ENCODE measurements at regions not wholly inside any gene's neighbourhood (a gene's known extent, or its start where the extent isn't known, plus 50 kb on each side); places are given as distances from the start of the nearest gene placed in this dataset.

DNA sequence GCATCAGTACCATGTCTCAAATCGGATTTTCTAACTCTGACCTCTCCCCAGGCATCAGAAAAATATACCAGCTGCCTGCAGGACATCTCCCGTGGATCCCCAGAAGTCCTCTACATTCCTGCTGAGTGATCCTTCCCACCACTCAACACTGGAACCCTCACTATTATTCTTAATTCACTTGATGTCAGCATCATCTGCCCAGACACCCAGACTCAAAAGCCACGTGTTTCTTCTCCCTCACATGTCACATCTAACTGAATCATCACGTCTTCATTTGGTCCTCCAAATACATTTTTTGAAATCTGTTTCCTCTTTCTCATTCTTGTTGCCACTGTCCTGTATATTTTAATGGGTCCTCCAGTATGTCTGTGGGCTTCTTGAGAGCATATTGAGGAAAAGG, 218.6 kb downstream of the HRH4 start:
- H3K79me1 ChIP-seq (ENCODE audit: low read depth, low read length), result no peaks in the 10 kb centered on the region
- H2BK12ac ChIP-seq (ENCODE audit: low read depth, low read length), result no peak overlapping the region
- H3K36me3 ChIP-seq (ENCODE audit: control insufficient read depth in 2 of 4, insufficient read depth in 4 of 4, low read length in 3 of 4), result no peaks in the 10 kb centered on the region
- no peaks in the 10 kb centered on the region for H3K23me2 ChIP-seq (ENCODE audit: low read depth, low read length)
- no peak overlapping the region for H2BK120ac ChIP-seq (replicated peaks; ENCODE audit: low read depth, low read length)
- no peak overlapping the region for H3K9ac ChIP-seq (replicated peaks in 1 of 4; ENCODE audit: extremely low read depth in 1 of 4, low read depth in 3 of 4, low read length in 3 of 4)
- no peak for TF ChIP-seq KDM1A (IDR thresholded peaks at IDR 0.05; ENCODE audit: borderline replicate concordance, low read length)
- TF ChIP-seq NRF1 (IDR thresholded peaks at IDR 0.05; ENCODE audit: low read depth, low read length), result no peak
- no peak for TF ChIP-seq ATF3 (IDR thresholded peaks at IDR 0.05; ENCODE audit: insufficient read depth, low read depth, low read length)
- TF ChIP-seq SIRT6 (IDR thresholded peaks at IDR 0.05; ENCODE audit: low read length), result no peak
- no peak for TF ChIP-seq RXRA (IDR thresholded peaks at IDR 0.05; ENCODE audit: insufficient read depth, low read depth, low read length)
- TF ChIP-seq JUND (IDR thresholded peaks at IDR 0.05; ENCODE audit: low read length), result no peak
- no peak for TF ChIP-seq CEBPB (IDR thresholded peaks at IDR 0.05; ENCODE audit: low read depth, low read length)
- TF ChIP-seq TBP (IDR thresholded peaks at IDR 0.05; ENCODE audit: low read depth, low read length), result no peak
- TF ChIP-seq, protein P1, sequence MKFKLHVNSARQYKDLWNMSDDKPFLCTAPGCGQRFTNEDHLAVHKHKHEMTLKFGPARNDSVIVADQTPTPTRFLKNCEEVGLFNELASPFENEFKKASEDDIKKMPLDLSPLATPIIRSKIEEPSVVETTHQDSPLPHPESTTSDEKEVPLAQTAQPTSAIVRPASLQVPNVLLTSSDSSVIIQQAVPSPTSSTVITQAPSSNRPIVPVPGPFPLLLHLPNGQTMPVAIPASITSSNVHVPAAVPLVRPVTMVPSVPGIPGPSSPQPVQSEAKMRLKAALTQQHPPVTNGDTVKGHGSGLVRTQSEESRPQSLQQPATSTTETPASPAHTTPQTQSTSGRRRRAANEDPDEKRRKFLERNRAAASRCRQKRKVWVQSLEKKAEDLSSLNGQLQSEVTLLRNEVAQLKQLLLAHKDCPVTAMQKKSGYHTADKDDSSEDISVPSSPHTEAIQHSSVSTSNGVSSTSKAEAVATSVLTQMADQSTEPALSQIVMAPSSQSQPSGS (IDR thresholded peaks at IDR 0.05; ENCODE audit: low read length), result no peak
- TF ChIP-seq PHF8 (conservative IDR thresholded peaks at IDR 0.05; ENCODE audit: low read depth, low read length), result no peak
- TF ChIP-seq SAP30 (IDR thresholded peaks at IDR 0.05; ENCODE audit: insufficient read depth, insufficient replicate concordance, low read length), result no peak
- TF ChIP-seq POU5F1 (IDR thresholded peaks at IDR 0.05; ENCODE audit: low read depth, low read length), result no peak
- no peak for TF ChIP-seq TAF1 (IDR thresholded peaks at IDR 0.05; ENCODE audit: low read depth, low read length)
- no peak overlapping the region for H3K4ac ChIP-seq (replicated peaks; ENCODE audit: insufficient read length, low read depth, low read length)
- FAIRE-seq (no peak), DNase-seq (ENCODE audit: low read depth in 1 of 2, low spot score in 2 of 2) (no peak)
- H2BK5ac ChIP-seq (ENCODE audit: low read depth, low read length), result no peak overlapping the region
- H3K27ac ChIP-seq (ENCODE audit: low read depth, low read length), result no peak overlapping the region
- H3K4me1 ChIP-seq (replicated peaks in 1 of 4; ENCODE audit: control insufficient read depth in 3 of 4, insufficient read depth in 4 of 4, low read length in 3 of 4), result no peaks in the 10 kb centered on the region
- H4K5ac ChIP-seq (ENCODE audit: insufficient read length, low read depth, low read length), result no peak overlapping the region
- H3K9me3 ChIP-seq (ENCODE audit: insufficient read depth in 2 of 2, low read depth in 1 of 2, low read length in 1 of 2), result no peaks in the 10 kb centered on the region
- H4K8ac ChIP-seq (ENCODE audit: extremely low read depth, insufficient read depth, low read length), result no peak overlapping the region
- H3K27me3 ChIP-seq (replicated peaks in 1 of 4; ENCODE audit: control insufficient read depth in 3 of 4, extremely low read depth in 1 of 4, insufficient read depth in 3 of 4, low read length in 3 of 4), result peaks cover 0 to 1% (median 0%) of the 10 kb centered on the region in 4 experiments; a peak in 2 of 7 replicates
- H3K4me3 ChIP-seq (ENCODE audit: extremely low read depth in 1 of 4, insufficient read depth in 2 of 4, low read depth in 3 of 4, low read length in 4 of 4), result no peak overlapping the region
- no peaks in the 10 kb centered on the region for H4K20me1 ChIP-seq (replicated peaks in 1 of 2; ENCODE audit: control insufficient read depth in 1 of 2, insufficient read depth in 2 of 2, low read length in 2 of 2)
- ChIA-PET CTCF (ENCODE audit: partially characterized antibody) (interaction anchor here (1.1 kb wide), 1 partner anchor 613 kb away, joined by 3 read pairs; no protein-coding TSS in a partner anchor), POLR2A (ENCODE audit: partially characterized antibody) (no interaction called here)
- H3K4me2 ChIP-seq (ENCODE audit: insufficient read depth in 1 of 2, low read depth in 2 of 2, low read length in 2 of 2), result no peak overlapping the region
- no peak overlapping the region for H2AK5ac ChIP-seq (ENCODE audit: low read depth, low read length)
- H2BK15ac ChIP-seq (ENCODE audit: low read length), result no peak overlapping the region
- no peak overlapping the region for H3K23ac ChIP-seq (ENCODE audit: insufficient read length)
- H2AFZ ChIP-seq (ENCODE audit: low read length), result no peak overlapping the region
- no peak overlapping the region for H2BK20ac ChIP-seq (ENCODE audit: low read length)
- H3K79me2 ChIP-seq (ENCODE audit: control insufficient read depth in 1 of 2, insufficient read depth in 2 of 2, low read length in 2 of 2), result no peaks in the 10 kb centered on the region
- WGBS, 2 experiments (ENCODE audit: extremely low coverage in 1 of 2, insufficient coverage in 1 of 2, insufficient read length in 1 of 2, insufficient replicate concordance in 2 of 2, low coverage in 1 of 2, low lambda C conversion rate in 2 of 2, missing lambda C conversion rate in 1 of 2), result 82% methylated on average over 4 of the region's 4 CpGs; no CpG with 5 or more reads in 1 of the 2 experiments
- no peak overlapping the region for H3K56ac ChIP-seq (replicated peaks; ENCODE audit: insufficient read length, low read depth, low read length)
- H3K14ac ChIP-seq (ENCODE audit: insufficient read length), result no peak overlapping the region
- H4K91ac ChIP-seq (replicated peaks; ENCODE audit: insufficient read length, low read length), result no peak overlapping the region
- no peak overlapping the region for H3K18ac ChIP-seq (ENCODE audit: extremely low read depth, low read length)
